Keratinocyte (primary cell): ENCODE measurements at regions not wholly inside any gene's neighbourhood (a gene's known extent, or its start where the extent isn't known, plus 50 kb on each side); places are given as distances from the start of the nearest gene placed in this dataset.

Source experiments
- DNase-seq: peaks from one replicate; pipeline ENCODE4 v3.0.0-alpha.2; 2011; ENCODE audit warnings: low read depth, missing footprints, low spot score
- FAIRE-seq: peaks from 2 replicates; lab custom pipeline; 2011; peaks lifted over from hg19 to GRCh38; lab: Jason Lieb, UNC
- H2AFZ ChIP-seq: 2 replicates; pipeline ENCODE4 v1.6.0; 2012; ENCODE audit warnings: low read length, control low read depth, inconsistent platforms; ENCODE audit not compliant: control insufficient read depth
- H3K27ac ChIP-seq: 2 replicates; pipeline ENCODE4 v1.5.1; 2011; ENCODE audit warnings: low read length; ENCODE audit not compliant: control insufficient read depth, insufficient read depth
- H3K27me3 ChIP-seq: 3 replicates; pipeline ENCODE4 v1.6.0; 2011; ENCODE audit warnings: low read length; ENCODE audit not compliant: control insufficient read depth, insufficient read depth; ENCODE audit errors: extremely low read depth
- H3K36me3 ChIP-seq, 2 experiments: 2 replicates in 1 of 2; 3 replicates in 1 of 2; pipeline ENCODE4 v1.5.1; 2011; ENCODE audit warnings: low read length in 2 of 2, mild to moderate bottlenecking in 1 of 2; ENCODE audit not compliant: control insufficient read depth in 2 of 2, insufficient read depth in 2 of 2; ENCODE audit errors: extremely low read depth in 1 of 2
- H3K4me1 ChIP-seq: 3 replicates; pipeline ENCODE4 v1.5.1; 2011; ENCODE audit warnings: low read length; ENCODE audit not compliant: control insufficient read depth, insufficient read depth; ENCODE audit errors: extremely low read depth
- H3K4me2 ChIP-seq: 3 replicates; pipeline ENCODE4 v1.6.0; 2011; ENCODE audit warnings: low read depth, low read length; ENCODE audit not compliant: control insufficient read depth, insufficient read depth; ENCODE audit errors: extremely low read depth
- H3K4me3 ChIP-seq, 3 experiments: fragments of 200-600 bp in 1 of 3; sonication (generic) in 1 of 3; 2 replicates in 2 of 3; 3 replicates in 1 of 3; pipeline ENCODE4 v1.5.1; 2011 to 2016; ENCODE audit warnings: low read length in 3 of 3, mild to moderate bottlenecking in 3 of 3, control low read depth in 2 of 3, inconsistent platforms in 1 of 3, low read depth in 1 of 3, mixed read lengths in 1 of 3, mixed run types in 1 of 3, moderate library complexity in 1 of 3; ENCODE audit not compliant: control insufficient read depth in 2 of 3, insufficient read depth in 2 of 3; ENCODE audit errors: extremely low read depth in 1 of 3
- H3K79me2 ChIP-seq: 2 replicates; pipeline ENCODE4 v1.6.0; 2012; ENCODE audit warnings: low read length; ENCODE audit not compliant: control insufficient read depth, insufficient read depth
- H3K9ac ChIP-seq: 3 replicates; pipeline ENCODE4 v1.6.0; 2011; ENCODE audit warnings: low read length; ENCODE audit not compliant: control insufficient read depth, insufficient read depth; ENCODE audit errors: extremely low read depth
- H3K9me1 ChIP-seq: 3 replicates; pipeline ENCODE4 v1.6.0; 2011; ENCODE audit warnings: low read length; ENCODE audit not compliant: control insufficient read depth, insufficient read depth; ENCODE audit errors: extremely low read depth
- H3K9me3 ChIP-seq: 2 replicates; pipeline ENCODE4 v1.5.1; 2012; ENCODE audit warnings: low read depth, low read length; ENCODE audit not compliant: control insufficient read depth
- H4K20me1 ChIP-seq: 3 replicates; pipeline ENCODE4 v1.6.0; 2011; ENCODE audit warnings: low read length; ENCODE audit not compliant: control insufficient read depth, insufficient read depth; ENCODE audit errors: extremely low read depth
- EZH2 ChIP-seq: IDR thresholded peaks from one replicate; pipeline ENCODE4 v1.6.1; 2012; ENCODE audit warnings: inconsistent platforms, mild to moderate bottlenecking, low read length, moderate library complexity
- dilution Hi-C: fragments of 300-500 bp; cut with MboI; formaldehyde crosslinking; loops from one replicate; pipeline ENCODE4 v1.7.0; 2020; ENCODE audit warnings: low sequenced_read_pairs; ENCODE audit not compliant: extremely low pct_ligation_motif_present
- TF ChIP-seq, protein P1 (sequence below), 3 experiments: IDR thresholded peaks in 1 of 3; conservative IDR thresholded peaks in 1 of 3; optimal IDR thresholded peaks in 1 of 3; 2 replicates in 2 of 3; 3 replicates in 1 of 3; pipeline versions ENCODE3 to v1.5.1; 2011; ENCODE audit warnings: low read length in 3 of 3, mild to moderate bottlenecking in 3 of 3, moderate library complexity in 2 of 3, control low read depth in 1 of 3, inconsistent platforms in 1 of 3; ENCODE audit not compliant: insufficient read depth in 2 of 3; ENCODE audit errors: extremely low read depth in 1 of 3

DNA sequence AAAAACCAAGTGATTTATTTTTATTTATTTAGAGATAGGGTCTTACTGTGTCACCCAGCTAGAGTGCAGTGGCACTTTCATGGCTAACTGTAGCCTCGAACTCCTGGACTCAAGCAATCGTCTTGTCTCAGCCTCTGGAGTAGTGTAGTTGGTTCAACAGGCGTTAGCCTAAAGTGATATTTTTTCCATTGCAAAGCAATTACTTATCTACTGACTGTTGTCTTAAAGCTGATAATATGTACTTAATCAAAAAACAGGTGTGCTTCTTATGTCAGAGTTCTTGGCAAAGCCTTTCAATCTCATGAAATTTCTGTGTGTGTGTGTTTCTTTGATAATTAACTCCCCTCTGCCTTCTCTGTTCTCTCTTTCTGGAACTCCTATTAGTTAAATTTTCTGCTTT lies 62.4 kb upstream of the DUSP10 start:
- H3K4me3 ChIP-seq = no peak overlapping the region
- no peak for TF ChIP-seq EZH2
- TF ChIP-seq, protein P1, sequence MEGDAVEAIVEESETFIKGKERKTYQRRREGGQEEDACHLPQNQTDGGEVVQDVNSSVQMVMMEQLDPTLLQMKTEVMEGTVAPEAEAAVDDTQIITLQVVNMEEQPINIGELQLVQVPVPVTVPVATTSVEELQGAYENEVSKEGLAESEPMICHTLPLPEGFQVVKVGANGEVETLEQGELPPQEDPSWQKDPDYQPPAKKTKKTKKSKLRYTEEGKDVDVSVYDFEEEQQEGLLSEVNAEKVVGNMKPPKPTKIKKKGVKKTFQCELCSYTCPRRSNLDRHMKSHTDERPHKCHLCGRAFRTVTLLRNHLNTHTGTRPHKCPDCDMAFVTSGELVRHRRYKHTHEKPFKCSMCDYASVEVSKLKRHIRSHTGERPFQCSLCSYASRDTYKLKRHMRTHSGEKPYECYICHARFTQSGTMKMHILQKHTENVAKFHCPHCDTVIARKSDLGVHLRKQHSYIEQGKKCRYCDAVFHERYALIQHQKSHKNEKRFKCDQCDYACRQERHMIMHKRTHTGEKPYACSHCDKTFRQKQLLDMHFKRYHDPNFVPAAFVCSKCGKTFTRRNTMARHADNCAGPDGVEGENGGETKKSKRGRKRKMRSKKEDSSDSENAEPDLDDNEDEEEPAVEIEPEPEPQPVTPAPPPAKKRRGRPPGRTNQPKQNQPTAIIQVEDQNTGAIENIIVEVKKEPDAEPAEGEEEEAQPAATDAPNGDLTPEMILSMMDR (optimal IDR thresholded peaks at IDR 0.05 in 1 of 3, IDR thresholded peaks at IDR 0.05 in 1 of 3, conservative IDR thresholded peaks at IDR 0.05 in 1 of 3; ENCODE audit: extremely low read depth in 1 of 3, insufficient read depth in 2 of 3, low read length in 3 of 3) = no peak
- H4K20me1 ChIP-seq = no peaks in the 10 kb centered on the region

DNA sequence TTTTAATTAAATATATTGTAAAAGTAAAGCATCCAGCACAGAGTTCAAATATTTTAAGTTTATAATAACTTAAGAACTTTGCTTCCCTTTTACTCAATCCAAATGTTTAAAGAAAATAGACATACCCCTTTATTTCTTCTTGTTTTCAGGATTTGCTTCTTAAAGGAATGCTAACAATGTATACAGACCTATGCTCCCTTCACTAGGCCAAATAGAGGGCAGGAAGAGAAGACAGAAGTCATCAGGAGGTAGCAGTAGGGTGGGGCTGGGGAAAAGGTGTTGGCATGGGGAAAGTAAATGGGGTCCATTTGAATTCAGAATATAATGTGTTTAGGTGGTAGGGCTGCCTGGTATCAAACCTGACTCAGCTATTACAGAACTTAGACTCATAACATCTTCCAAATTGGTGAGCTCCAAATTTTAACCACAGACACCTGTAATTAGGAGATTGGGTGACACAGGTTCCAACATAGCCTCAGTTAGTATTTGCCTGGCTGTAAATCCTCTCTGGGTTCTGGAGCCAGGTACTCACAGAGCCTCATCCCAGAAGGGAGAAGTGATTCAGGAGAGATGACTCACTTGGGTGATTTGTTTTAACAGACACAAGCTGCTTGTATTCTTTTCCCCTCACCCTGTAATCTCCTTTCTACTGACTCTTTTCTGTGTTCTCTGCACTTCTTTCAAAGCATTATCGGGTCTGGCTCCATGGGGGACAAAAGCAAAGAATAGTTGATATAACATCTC lies 60.1 kb upstream of the DUSP10 start:
- no peaks in the 10 kb centered on the region for H3K79me2 ChIP-seq
- H3K27ac ChIP-seq = peak overlapping the region; percentile 48
- FAIRE-seq (peak; percentile 95), DNase-seq (no peak)
- dilution Hi-C loops = no loop called here
- peak overlapping the region; percentile 13 for H3K9ac ChIP-seq
- peak overlapping the region; percentile 44 for H3K4me2 ChIP-seq
- no peak overlapping the region for H2AFZ ChIP-seq
- no peaks in the 10 kb centered on the region for H3K36me3 ChIP-seq
- H3K27me3 ChIP-seq = no peaks in the 10 kb centered on the region
- TF ChIP-seq, protein P1 (optimal IDR thresholded peaks at IDR 0.05 in 1 of 3, IDR thresholded peaks at IDR 0.05 in 1 of 3, conservative IDR thresholded peaks at IDR 0.05 in 1 of 3; ENCODE audit: extremely low read depth in 1 of 3, insufficient read depth in 2 of 3, low read length in 3 of 3) = no peak
- no peak for TF ChIP-seq EZH2
- H3K4me3 ChIP-seq = no peak overlapping the region
- H3K9me3 ChIP-seq = no peaks in the 10 kb centered on the region
- no peaks in the 10 kb centered on the region for H3K9me1 ChIP-seq
- no peaks in the 10 kb centered on the region for H4K20me1 ChIP-seq
- H3K4me1 ChIP-seq = peaks cover 16% of the 10 kb centered on the region

More for the DNA sequence above, 62.4 kb upstream of the DUSP10 start:
- FAIRE-seq (no peak), DNase-seq (no peak)
- Histone ChIP-seq H3K27me3 (no peaks in the 10 kb centered on the region), H3K9me1 (no peaks in the 10 kb centered on the region), H3K4me1 (peaks cover 17% of the 10 kb centered on the region), H3K36me3 (no peaks in the 10 kb centered on the region), H2AFZ (no peak overlapping the region), H3K9ac (no peak overlapping the region), H3K79me2 (no peaks in the 10 kb centered on the region), H3K4me2 (no peak overlapping the region), H3K9me3 (no peaks in the 10 kb centered on the region), H3K27ac (no peak overlapping the region)
- dilution Hi-C loops = no loop called here
